ENCODE measurements at regions not wholly inside any gene's neighbourhood (a gene's known extent, or its start where the extent isn't known, plus 50 kb on each side); places are given as distances from the start of the nearest gene placed in this dataset.

DNA sequence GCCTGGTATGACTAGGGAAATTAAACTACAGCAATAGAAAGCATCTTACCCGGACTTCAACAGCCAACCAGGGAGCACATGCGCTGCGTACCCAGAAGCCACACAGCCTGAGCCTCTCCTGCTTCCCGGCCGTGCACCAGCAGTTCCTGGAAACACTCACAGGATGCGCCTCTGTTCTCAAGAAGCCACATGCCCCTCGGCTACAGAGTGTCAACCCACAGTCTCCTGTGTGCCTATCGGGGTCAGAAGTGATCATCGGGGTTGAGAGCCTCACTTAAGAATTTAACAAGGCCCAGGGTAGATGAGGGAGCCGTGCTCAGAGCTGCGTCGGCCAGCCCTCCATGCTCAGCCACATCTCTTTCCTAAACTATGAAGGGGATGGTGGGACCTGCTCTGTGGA lies 147.2 kb upstream of the GGTLC1 start:
- TF ChIP-seq RAD21 (conservative IDR thresholded peaks at IDR 0.05 in 1 of 2, IDR thresholded peaks at IDR 0.05 in 1 of 2): no peak
- TF ChIP-seq JUN (IDR thresholded peaks at IDR 0.05): no peak
- no peak for TF ChIP-seq HOXA7 (CRISPR knock-in tag; IDR thresholded peaks at IDR 0.05)
- TF ChIP-seq, protein P1, sequence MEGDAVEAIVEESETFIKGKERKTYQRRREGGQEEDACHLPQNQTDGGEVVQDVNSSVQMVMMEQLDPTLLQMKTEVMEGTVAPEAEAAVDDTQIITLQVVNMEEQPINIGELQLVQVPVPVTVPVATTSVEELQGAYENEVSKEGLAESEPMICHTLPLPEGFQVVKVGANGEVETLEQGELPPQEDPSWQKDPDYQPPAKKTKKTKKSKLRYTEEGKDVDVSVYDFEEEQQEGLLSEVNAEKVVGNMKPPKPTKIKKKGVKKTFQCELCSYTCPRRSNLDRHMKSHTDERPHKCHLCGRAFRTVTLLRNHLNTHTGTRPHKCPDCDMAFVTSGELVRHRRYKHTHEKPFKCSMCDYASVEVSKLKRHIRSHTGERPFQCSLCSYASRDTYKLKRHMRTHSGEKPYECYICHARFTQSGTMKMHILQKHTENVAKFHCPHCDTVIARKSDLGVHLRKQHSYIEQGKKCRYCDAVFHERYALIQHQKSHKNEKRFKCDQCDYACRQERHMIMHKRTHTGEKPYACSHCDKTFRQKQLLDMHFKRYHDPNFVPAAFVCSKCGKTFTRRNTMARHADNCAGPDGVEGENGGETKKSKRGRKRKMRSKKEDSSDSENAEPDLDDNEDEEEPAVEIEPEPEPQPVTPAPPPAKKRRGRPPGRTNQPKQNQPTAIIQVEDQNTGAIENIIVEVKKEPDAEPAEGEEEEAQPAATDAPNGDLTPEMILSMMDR (IDR thresholded peaks at IDR 0.05): no peak
- TF ChIP-seq HDAC2 (IDR thresholded peaks at IDR 0.05): no peak
- no peak for TF ChIP-seq RNF2 (IDR thresholded peaks at IDR 0.05; ENCODE audit: borderline replicate concordance, low read depth)
- TF ChIP-seq, protein P2, sequence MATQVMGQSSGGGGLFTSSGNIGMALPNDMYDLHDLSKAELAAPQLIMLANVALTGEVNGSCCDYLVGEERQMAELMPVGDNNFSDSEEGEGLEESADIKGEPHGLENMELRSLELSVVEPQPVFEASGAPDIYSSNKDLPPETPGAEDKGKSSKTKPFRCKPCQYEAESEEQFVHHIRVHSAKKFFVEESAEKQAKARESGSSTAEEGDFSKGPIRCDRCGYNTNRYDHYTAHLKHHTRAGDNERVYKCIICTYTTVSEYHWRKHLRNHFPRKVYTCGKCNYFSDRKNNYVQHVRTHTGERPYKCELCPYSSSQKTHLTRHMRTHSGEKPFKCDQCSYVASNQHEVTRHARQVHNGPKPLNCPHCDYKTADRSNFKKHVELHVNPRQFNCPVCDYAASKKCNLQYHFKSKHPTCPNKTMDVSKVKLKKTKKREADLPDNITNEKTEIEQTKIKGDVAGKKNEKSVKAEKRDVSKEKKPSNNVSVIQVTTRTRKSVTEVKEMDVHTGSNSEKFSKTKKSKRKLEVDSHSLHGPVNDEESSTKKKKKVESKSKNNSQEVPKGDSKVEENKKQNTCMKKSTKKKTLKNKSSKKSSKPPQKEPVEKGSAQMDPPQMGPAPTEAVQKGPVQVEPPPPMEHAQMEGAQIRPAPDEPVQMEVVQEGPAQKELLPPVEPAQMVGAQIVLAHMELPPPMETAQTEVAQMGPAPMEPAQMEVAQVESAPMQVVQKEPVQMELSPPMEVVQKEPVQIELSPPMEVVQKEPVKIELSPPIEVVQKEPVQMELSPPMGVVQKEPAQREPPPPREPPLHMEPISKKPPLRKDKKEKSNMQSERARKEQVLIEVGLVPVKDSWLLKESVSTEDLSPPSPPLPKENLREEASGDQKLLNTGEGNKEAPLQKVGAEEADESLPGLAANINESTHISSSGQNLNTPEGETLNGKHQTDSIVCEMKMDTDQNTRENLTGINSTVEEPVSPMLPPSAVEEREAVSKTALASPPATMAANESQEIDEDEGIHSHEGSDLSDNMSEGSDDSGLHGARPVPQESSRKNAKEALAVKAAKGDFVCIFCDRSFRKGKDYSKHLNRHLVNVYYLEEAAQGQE (IDR thresholded peaks at IDR 0.05): no peak
- TF ChIP-seq MAFK (IDR thresholded peaks at IDR 0.05; ENCODE audit: partially characterized antibody): no peak
- TF ChIP-seq POLR2A (IDR thresholded peaks at IDR 0.05; ENCODE audit: low read length): no peak
- no peak for TF ChIP-seq ZSCAN20 (CRISPR knock-in tag; IDR thresholded peaks at IDR 0.05)
- TF ChIP-seq RFX5 (IDR thresholded peaks at IDR 0.05): no peak

All from A549 (cell line).